Left renal cortex interstitium (tissue), 4 donors: ENCODE measurements at regions not wholly inside any gene's neighbourhood (a gene's known extent, or its start where the extent isn't known, plus 50 kb on each side); places are given as distances from the start of the nearest gene placed in this dataset.

ENCODE experiments used
- DNase-seq, 4 donors: peaks; one replicate each; pipeline ENCODE4 v3.0.0-alpha.2; 2013; ENCODE audit warnings: low read depth in 4 of 4, low spot score in 2 of 4, missing footprints in 1 of 4

DNA sequence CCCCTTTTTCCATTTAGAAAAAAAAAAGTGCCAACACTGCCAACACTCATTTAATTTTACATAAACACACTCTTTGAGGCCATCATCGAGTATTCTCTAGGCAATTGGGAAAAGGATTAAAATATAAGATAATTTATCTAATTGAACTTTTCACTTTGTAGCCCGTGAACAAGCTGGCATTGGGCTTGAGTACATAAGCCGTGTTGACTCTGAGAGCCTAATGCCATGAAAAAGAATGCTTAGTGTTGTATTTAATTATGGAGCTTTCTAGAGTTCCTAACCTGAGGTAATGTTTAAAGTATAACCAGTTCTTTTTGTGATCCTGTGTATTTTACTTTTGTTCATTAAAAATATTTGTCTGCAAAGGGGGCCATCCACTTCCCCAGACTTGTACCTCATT is 193.8 kb downstream of the LYPLAL1 start:
- DNase-seq: no peak

DNA sequence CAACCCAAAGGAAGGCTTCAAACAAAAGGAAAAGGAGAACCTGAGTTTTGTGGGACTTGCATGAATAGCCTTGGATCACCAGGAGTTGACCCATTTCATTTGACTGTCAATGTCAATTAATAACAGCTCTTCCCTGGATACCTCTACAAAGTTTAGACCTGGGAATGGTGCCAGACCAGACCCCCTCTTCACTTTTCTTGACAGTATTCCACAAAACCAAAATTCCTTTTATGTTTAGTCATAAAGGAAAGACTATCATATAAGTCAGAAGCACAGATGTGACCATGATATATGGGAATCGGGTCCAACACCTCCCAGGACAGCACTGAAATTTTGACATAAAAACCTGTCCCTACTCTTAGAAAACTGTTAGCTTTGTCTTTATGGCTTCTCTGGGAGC is 191.8 kb downstream of the LYPLAL1 start:
- no peak for DNase-seq

DNA sequence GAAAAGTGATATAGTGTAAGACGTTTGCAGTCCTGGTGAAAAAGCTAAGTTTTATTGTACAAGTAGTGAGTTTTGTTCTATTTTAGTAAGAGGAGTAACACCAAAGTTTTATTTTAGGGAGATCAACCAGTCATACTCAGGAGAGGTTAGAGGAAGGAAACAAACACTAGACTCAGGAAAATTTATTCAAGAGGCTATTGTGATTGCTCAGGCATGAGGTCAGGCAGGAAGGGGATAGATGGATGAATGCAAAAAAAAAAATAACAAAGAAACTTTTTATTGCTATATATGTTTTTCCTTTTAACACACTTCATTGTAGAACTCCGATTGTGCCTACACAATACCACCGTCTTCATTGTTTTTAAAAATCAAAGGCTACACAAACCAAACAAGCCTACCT is 189.0 kb downstream of the LYPLAL1 start:
- no peak for DNase-seq

DNA sequence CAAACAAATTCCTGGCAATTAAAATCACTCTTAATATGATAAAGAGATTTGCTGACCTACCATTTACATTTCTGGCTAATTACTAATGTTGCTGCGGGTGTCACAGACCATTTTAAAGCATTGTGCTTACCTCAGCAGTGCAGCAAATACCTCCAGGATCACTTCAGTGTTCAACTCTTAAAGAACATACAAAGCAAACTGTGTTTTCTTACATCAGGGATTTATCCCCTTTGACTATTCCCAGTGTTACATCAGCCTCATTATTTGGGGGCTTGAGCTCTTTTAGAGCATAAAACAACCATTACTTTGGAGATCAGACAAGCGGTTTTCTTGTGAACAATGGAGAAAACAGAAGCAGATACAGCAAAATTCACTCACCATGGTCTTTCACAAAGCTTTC is 185.4 kb downstream of the LYPLAL1 start:
- no peak for DNase-seq

DNA sequence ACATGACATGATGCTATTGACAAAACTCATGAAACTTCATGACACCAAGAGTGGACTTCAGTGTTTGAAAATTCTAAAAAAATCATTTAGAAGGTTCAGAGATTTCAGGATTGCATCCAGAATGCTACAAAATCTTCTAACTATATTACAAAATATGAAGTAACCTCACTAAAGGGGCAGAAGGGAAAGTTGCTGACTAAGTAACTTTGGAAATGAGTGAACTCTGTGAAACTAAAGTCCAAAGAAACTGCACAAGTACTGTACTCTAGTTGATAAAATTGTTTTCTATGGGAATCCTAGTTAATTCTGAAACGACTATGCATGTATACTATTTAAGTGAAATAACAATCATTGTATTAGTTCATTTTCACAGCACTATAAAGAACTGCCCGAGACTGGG is 184.4 kb downstream of the LYPLAL1 start:
- DNase-seq: no peak

DNA sequence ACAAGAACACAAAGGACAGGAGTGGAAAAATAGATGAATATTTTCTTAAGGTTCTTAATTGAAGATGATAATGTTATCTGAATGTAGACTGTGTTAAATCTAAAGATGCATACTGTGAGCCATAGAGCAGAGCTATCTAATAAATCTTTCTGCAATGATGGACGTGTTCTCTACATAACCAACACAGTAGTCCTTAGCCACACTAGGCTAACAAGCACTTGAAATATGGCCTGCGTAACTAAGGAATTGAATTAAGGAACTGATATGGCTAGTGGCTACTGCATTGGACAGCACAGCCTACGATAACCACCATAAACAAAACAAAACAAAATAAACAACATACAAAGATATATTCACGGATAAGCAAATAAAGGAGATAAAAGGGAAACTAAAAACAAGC is 181.3 kb downstream of the LYPLAL1 start:
- DNase-seq: no peak

DNA sequence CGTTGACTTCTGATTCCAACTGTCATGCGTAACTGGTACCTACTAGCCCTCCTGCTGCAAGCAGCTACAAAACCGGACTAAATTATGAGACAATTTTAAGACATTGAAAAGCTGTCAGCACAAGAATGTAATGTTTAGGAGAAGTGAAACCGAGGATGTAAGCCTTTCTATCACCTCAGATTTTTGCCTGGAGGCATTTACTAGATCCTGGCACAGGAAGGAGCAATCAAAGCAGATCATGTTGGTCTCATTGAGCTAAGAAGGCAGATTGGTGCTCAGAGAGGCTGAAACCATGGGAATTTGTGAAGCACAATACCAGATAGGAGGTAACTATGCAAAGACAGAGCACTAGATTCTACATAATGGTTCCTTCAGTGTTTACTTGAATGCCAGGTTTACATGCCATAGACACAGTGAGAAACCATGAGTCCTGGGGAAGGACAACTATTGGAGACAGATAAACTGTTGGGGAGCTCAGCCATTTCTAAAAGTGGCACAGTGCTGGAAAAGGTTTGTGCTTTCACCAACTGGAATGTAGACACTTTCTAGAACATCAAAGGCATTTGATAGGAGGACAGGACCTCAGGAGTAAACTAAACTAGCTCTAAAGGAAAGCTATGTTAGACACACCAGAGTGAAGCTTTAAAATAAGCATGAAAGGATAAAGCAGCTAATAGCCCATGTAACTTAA is 179.4 kb downstream of the LYPLAL1 start:
- DNase-seq: no peak

DNA sequence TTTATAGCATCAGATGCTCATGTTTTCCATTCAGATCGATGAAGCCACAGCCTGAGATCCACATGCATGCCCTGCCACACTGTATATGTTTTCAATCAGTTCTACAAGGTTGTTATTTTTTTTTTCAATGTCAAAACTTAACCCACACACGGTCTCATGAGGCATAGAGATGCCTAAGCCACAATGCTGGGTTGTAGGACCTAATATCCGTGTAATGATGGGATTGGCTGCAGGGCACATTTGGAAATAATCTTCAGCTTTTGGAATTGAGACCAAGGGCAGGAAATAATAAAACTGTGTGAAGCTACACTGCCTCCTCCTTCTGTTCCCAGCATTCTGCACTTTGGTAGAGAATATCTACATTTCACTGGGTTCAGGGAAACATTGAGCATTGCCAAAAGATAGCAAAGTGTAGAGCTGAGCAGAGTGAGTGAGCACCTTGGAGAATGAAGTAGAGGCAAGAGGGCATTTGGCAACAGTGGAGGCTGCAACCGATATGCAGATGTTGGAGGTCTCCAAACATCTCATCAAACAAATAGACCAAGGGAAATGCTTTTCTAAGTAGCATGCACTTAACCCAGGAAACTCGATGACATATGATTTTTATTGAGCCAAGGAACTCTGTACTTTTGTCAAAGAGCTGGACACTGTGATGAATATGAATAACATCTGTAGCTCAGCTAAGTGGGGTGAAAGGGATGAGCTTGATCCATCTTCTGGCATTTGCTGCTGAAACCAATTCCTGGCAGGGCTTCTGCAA is 176.7 kb downstream of the LYPLAL1 start:
- no peak for DNase-seq

DNA sequence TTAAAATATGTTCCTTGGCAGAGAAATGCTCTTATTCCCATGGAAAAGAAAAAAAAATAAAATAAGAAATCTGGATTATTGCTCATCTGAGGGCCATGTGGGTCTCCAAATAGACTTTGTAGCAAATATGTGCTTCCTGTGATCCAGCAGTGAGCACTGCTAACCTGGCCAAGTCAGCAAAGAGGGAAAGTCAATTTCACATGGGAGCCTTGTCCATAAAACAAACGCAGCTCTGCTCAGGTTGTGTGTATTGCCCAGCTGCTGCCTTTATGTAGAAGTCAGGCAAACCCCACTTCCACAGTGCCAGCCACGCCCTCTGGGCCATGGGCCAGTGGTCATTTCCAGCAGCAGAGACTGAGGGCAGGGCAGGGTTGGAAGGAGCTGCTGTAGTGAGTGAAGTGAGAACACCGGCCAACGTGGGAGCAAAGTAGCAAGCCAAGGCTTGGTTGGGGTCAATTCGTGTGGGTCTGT is 174.3 kb downstream of the LYPLAL1 start:
- DNase-seq: no peak

DNA sequence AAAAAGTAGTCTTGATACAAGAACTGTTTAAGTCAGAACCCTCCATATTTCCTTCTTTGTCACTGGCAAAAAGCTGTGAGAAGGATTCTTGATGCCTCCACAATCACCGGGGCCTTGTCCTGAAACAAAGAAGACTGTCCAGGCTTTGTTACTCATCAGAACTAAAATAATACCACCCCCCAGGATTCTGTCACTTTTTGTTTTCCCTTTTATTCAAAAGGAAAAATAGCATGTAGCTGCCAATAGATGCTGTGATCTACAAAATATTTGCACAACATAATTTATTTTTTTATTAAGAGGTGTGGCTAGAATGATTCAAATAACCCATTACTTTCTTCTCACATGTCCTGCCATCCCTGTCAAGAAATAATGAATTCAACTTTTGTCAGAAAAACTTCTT is 173.7 kb downstream of the LYPLAL1 start:
- no peak for DNase-seq

DNA sequence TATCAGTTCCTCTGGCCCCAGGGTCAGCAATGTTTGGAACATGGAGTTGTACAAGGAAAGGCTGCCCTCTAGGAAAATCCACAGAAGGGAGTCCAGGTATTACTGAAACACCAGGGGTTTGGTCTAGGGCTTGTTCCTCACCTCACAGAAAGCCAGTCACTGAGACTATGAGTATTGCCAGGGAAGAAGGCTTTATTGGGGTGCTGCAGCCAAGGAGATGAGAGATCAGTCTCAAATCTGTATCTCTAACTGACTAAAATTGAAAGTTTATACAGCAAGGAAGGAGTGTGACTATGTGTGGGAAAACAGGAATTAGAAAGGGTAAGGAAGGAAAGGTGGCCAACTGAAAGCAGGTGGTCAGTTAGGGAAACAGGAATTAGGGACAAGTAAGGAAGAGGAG is 172.3 kb downstream of the LYPLAL1 start:
- no peak for DNase-seq

DNA sequence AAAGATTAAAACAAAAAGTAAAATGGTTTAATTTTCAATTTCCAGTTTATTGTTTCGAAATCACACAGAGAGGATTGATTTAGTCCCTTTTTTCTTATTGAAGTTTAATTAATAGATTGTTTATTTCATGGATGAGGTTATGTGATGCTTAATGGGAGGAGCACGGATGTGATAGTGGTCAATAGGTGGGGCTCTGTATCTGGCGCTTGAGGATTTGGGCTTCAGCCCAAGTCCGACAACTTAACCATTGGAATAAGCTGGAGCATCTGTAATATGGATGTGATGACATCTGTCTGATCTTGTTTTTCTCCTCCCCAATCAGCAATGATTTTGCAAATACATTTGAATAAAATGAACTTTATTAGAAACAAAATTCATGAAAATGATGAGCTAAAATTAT is 169.2 kb downstream of the LYPLAL1 start:
- DNase-seq: no peak

DNA sequence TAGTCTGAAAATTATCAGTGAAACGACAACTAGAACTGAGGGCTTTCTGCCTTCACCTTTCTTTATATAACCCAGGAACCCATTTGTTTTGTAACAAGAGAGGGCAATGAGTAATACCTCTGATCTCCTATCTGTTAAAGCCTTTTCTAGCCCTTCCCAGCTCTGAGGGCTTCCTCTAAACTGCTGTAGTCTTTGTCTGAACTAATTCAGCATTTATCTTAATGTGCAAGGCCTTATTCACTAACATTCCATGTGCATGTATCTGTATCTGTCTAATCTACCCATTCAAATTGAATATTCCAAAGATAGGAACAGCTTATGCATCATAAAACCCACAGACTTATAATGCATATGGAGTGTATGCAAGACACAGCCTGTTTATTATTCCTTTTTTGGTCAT is 167.1 kb downstream of the LYPLAL1 start:
- no peak for DNase-seq

DNA sequence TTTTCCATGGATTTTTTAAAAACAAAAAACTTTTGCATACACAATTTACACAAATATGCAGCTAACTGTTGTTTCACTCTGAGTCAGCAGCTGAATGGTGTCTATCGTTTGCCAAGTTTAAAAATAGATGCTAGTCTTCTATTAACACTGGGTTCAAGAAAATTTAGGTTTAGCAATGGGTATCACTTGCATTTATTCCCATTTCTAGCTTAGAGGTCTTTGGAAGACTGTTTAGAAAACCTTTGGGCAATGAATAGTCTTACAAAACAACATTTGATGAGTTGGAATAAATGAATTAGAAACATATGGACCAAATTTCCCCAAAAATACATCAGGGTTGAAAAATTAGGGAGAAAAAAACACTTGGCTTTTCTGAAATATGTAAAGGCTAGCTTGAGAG is 165.8 kb downstream of the LYPLAL1 start:
- no peak for DNase-seq

DNA sequence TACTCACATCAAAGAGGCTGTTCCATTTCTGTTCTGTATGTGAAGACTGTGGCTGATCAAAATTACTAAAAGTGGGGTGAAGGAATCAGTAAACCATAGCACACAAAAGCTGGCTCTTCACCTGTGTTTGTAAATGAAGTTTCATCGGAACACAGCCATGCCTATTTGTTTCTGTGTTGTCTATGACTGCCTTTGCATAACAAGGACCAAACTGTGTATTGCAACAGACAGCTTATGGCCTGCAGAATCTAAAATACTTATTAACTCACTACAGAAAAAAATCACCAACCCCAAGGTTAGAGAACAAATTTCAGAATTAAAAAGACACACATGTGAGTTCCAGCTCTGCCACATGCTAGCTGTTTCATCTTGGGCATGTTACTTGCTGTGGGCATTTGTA is 163.9 kb downstream of the LYPLAL1 start:
- no peak for DNase-seq

DNA sequence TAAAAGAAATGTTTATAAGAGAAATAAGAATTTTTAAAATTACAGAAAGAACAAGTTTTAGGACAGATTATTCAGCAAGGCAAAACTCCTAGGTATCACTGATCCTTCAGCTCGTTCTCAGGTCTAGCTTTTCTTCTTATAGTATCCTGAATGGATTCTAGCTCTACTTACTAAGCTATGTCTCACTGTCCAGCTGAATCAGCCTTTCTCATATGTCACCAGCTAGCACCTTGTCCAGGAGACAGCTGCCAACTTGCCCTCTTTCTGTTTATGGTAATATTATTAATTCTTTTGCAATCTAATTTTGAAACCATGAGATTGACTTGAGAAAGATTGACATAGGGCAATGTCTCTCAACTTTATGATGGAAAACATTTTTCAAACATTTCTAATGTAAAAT is 159.9 kb downstream of the LYPLAL1 start:
- no peak for DNase-seq

DNA sequence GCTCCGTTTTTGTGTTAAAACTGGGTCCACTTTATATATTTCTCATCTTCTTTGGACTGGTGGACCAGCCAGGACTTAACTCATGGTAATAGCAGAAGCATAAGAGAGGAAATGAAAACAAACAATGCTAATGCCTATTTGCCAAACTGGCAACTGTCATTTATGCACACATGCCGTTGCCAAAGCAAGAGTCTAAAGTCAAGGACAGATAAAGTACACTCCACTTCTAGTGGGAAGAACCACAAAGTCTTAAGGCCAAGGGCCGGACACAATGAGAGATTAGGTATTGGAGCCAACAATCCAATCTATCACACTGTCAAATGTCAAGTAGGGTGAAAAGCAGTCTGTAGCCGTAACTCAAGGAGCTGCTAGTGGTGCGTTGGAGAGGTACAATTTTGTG is 157.7 kb downstream of the LYPLAL1 start:
- no peak for DNase-seq

DNA sequence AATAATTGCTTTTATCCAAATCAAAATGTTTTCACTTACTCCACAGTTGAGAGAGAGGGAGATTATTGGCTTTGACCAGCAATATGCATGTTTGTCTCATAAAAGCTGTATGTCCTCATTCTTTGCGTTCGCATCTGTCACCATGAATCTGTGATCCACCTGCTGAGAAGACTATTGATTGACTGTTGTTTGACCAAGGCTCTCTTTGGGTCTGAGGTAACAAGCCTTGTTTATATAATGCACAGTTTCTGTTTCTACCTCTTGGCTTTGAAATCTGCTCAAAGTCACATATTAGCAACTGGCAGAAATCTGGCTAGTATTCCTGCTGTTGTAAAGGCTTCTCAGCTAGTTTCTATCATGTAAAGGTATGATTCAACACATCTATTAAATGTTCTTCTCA is 157.0 kb downstream of the LYPLAL1 start:
- no peak for DNase-seq

DNA sequence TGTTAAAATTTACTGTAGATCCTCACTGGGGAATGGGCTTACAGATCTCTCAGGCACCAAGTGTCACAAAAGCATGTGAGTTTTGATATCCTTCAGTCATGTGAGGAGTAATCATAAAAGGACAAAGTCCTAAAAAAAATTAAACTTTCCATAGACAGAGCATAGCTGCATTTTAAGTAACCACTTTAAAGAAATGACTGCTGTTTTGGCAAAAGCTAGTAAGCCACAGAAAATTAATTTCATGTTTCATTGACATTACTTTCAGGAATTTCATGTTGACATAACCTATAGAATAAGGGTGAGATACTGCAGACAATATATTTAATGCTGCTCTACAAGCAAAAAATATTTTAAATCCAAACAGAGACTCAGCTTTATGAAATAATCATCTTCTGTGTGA is 156.3 kb downstream of the LYPLAL1 start:
- DNase-seq: no peak

DNA sequence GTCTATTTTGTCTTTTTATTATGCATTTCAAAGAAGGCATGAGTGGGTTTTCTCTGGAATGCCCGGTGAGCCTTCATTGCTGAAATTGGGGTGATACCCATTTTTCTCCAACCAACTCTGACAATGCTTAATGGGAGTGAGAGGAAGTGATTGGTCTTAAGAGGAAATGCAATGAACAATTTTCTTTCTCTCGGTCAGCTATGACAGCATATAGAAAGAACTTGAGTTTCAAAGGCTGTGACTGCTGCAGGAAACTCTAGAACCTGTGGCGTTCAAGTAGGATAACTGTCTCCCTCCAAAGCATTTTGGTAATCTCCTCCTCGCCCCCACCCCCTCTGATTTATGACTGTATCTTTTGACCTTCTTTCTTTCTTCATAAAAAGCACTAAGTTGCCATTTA is 155.9 kb downstream of the LYPLAL1 start:
- DNase-seq: no peak

DNA sequence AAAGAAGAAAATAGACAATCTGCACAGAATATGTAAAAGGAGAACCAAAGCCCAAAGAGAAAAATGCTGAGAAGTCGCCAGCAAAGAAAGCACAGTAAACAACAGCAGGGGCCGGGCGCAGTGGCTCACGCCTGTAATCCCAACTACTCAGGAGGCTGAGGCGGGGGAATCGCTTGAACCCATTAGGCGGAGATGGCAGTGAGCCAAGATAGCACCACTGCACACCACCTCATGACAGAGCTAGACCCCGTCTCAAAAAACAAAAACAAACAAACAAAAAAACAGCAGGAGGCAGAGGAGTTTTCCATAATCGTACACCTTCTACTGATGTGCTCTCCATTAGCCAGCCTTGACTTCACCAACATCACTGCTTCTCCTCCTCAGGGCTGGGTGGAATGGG is 153.2 kb downstream of the LYPLAL1 start:
- no peak for DNase-seq

DNA sequence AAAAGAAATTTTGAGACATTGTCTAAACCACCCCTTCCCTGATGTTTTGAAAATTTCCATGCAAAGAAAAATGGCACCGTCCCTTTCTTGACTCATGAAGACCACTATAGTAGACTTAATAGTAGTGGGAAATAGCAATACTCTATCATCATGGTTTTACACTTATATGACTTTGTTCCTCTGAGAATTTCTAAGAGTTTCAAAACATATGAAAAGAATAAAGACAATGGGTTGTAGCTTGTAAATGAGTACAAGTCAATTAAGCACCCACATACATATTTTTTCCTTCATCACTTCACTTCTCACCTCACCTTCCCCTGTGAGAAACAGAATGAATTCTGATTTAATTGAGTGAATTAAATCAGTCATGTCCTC is 151.7 kb downstream of the LYPLAL1 start:
- no peak for DNase-seq
